ENCODE measurements at regions not wholly inside any gene's neighbourhood (a gene's known extent, or its start where the extent isn't known, plus 50 kb on each side); places are given as distances from the start of the nearest gene placed in this dataset.

DNA sequence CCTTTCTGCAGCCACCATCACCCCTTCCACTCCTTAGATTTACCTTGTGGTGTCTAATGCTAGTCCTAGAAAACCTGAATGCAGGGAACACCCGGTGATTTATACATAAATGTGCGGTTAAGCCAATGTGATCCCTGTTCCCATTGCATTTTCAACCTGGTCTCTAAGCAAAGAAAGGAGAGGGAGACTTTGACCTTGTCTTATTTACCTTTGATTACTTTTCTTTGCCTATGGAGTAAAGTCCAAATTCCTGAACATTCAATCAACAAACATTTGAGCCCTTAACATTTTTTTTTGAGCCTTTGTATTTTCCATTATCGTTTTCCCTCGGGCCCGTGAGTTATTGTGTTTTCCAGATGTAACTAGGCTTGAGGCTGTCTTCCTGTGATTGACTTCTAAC is 233.9 kb downstream of the ZNF248 start:
- 73% methylated on average over 5 of the region's 5 CpGs for WGBS (ENCODE audit: low lambda C conversion rate, missing lambda C conversion rate)
- H3K9me3 ChIP-seq (ENCODE audit: low read depth), result no peaks in the 10 kb centered on the region
- DNase-seq (ENCODE audit: low spot score), result no peak
- no peaks in the 10 kb centered on the region for H3K36me3 ChIP-seq (replicated peaks; ENCODE audit: insufficient read depth, low read depth)
- H3K9me2 ChIP-seq (replicated peaks; ENCODE audit: insufficient read depth), result no peaks in the 10 kb centered on the region
- H3K79me2 ChIP-seq, result no peaks in the 10 kb centered on the region
- no peaks in the 10 kb centered on the region for H3K4me1 ChIP-seq (ENCODE audit: insufficient read depth)
- no peak overlapping the region for H3K4me3 ChIP-seq
- H3K27me3 ChIP-seq, result no peaks in the 10 kb centered on the region
- H4K20me1 ChIP-seq (ENCODE audit: insufficient read depth, poor library complexity, severe bottlenecking), result no peaks in the 10 kb centered on the region
- H3K4me2 ChIP-seq, result no peak overlapping the region
- no peak overlapping the region for H3K27ac ChIP-seq
- H2AFZ ChIP-seq, result no peak overlapping the region
- TF ChIP-seq EZH2phosphoT487 (IDR thresholded peaks at IDR 0.05; ENCODE audit: low read depth, severe bottlenecking, unreplicated experiment) (no peak), EZH2 (IDR thresholded peaks at IDR 0.05; ENCODE audit: borderline replicate concordance) (no peak)
- TF ChIP-seq, protein P1, sequence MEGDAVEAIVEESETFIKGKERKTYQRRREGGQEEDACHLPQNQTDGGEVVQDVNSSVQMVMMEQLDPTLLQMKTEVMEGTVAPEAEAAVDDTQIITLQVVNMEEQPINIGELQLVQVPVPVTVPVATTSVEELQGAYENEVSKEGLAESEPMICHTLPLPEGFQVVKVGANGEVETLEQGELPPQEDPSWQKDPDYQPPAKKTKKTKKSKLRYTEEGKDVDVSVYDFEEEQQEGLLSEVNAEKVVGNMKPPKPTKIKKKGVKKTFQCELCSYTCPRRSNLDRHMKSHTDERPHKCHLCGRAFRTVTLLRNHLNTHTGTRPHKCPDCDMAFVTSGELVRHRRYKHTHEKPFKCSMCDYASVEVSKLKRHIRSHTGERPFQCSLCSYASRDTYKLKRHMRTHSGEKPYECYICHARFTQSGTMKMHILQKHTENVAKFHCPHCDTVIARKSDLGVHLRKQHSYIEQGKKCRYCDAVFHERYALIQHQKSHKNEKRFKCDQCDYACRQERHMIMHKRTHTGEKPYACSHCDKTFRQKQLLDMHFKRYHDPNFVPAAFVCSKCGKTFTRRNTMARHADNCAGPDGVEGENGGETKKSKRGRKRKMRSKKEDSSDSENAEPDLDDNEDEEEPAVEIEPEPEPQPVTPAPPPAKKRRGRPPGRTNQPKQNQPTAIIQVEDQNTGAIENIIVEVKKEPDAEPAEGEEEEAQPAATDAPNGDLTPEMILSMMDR (IDR thresholded peaks at IDR 0.05; ENCODE audit: poor library complexity), result no peak

DNA sequence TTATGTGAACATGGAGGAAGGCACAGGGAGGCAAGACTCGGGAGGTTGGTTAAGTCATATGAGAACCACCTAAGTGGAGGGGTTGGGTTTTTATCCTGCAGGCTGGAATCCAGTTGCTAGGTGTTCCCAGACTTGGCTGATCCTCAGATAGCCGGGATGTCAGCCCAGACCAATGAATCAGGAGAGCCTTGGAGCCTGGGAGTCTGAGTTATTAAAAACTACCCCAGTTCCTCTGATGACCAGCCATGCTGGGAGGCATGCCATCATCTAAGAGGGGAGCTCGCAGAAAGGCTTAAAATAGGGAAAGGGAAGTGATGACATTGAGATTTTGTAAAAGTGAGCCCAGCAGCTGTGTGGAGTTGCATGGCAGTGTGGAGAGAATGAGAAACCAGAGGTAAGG is 238.1 kb downstream of the ZNF248 start:
- H3K36me3 ChIP-seq (replicated peaks; ENCODE audit: insufficient read depth, low read depth), result no peaks in the 10 kb centered on the region
- no peaks in the 10 kb centered on the region for H4K20me1 ChIP-seq (ENCODE audit: insufficient read depth, poor library complexity, severe bottlenecking)
- no peak overlapping the region for H2AFZ ChIP-seq
- no peak overlapping the region for H3K4me3 ChIP-seq
- H3K9me3 ChIP-seq (ENCODE audit: low read depth), result no peaks in the 10 kb centered on the region
- H3K27ac ChIP-seq, result no peak overlapping the region
- no peaks in the 10 kb centered on the region for H3K27me3 ChIP-seq
- H3K79me2 ChIP-seq, result no peaks in the 10 kb centered on the region
- TF ChIP-seq EZH2 (IDR thresholded peaks at IDR 0.05; ENCODE audit: borderline replicate concordance), result no peak
- TF ChIP-seq, protein P1 (IDR thresholded peaks at IDR 0.05; ENCODE audit: poor library complexity), result no peak
- TF ChIP-seq EZH2phosphoT487 (IDR thresholded peaks at IDR 0.05; ENCODE audit: low read depth, severe bottlenecking, unreplicated experiment), result no peak
- no peak for DNase-seq (ENCODE audit: low spot score)
- no peak overlapping the region for H3K4me2 ChIP-seq
- no peaks in the 10 kb centered on the region for H3K4me1 ChIP-seq (ENCODE audit: insufficient read depth)
- H3K9me2 ChIP-seq (replicated peaks; ENCODE audit: insufficient read depth), result no peaks in the 10 kb centered on the region
- whole genome bisulfite sequencing (ENCODE audit: low lambda C conversion rate, missing lambda C conversion rate), result 51% methylated on average over 3 of the region's 3 CpGs

DNA sequence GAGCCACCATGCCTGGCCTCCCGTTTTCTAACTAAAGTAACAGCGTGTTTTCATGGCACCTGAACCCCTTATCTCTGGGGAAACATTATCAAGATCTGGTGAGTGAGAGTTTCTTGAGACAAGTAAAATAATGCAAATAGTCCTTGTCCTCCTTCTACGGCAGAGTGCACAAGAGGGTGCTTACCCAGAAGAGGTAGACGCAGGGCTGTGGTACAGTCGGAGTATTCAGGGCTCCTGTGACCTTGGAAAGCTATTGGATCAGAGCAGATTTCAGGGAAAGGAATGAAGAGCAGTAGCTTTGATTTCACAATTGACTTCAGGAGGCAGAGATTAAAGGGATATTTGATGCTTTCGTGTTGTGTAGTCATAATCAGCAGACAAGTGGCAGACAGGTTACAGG is 269.1 kb downstream of the ZNF248 start:
- Histone ChIP-seq H3K36me3 (replicated peaks; ENCODE audit: insufficient read depth, low read depth) (no peaks in the 10 kb centered on the region), H2AFZ (no peak overlapping the region), H4K20me1 (ENCODE audit: insufficient read depth, poor library complexity, severe bottlenecking) (no peaks in the 10 kb centered on the region), H3K4me2 (no peak overlapping the region), H3K27me3 (no peaks in the 10 kb centered on the region), H3K4me1 (ENCODE audit: insufficient read depth) (no peaks in the 10 kb centered on the region), H3K9me2 (replicated peaks; ENCODE audit: insufficient read depth) (no peaks in the 10 kb centered on the region), H3K4me3 (no peak overlapping the region), H3K79me2 (no peaks in the 10 kb centered on the region), H3K9me3 (ENCODE audit: low read depth) (peaks cover 3% of the 10 kb centered on the region), H3K27ac (no peak overlapping the region)
- WGBS (ENCODE audit: low lambda C conversion rate, missing lambda C conversion rate), result 63% methylated on average over 6 of the region's 6 CpGs
- TF ChIP-seq, protein P1 (IDR thresholded peaks at IDR 0.05; ENCODE audit: poor library complexity), result no peak
- TF ChIP-seq EZH2 (IDR thresholded peaks at IDR 0.05; ENCODE audit: borderline replicate concordance) (no peak), EZH2phosphoT487 (IDR thresholded peaks at IDR 0.05; ENCODE audit: low read depth, severe bottlenecking, unreplicated experiment) (no peak)
- no peak for DNase-seq (ENCODE audit: low spot score)

DNA sequence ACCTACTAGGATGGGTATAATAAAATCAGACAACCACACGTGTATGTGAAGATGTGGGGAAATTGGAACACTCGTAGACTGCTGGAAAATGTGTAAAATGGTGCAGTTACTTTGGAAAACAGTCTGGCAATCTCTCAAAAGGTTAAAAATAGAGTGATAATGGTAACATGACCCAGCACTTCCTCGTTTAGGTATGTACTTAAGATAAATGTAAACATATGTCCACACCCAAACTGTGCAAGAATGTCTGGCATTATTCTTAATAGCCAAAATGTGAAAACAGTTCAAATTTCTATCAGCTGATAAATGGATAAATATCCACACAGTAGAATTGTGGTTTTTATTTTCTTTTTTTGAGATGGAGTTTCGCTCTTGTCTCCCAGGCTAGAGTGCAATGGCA is 272.8 kb downstream of the ZNF248 start:
- TF ChIP-seq EZH2 (IDR thresholded peaks at IDR 0.05; ENCODE audit: borderline replicate concordance) (no peak), EZH2phosphoT487 (IDR thresholded peaks at IDR 0.05; ENCODE audit: low read depth, severe bottlenecking, unreplicated experiment) (no peak)
- TF ChIP-seq, protein P1 (IDR thresholded peaks at IDR 0.05; ENCODE audit: poor library complexity), result no peak
- Histone ChIP-seq H3K27ac (no peak overlapping the region), H3K4me1 (ENCODE audit: insufficient read depth) (no peaks in the 10 kb centered on the region), H3K36me3 (replicated peaks; ENCODE audit: insufficient read depth, low read depth) (no peaks in the 10 kb centered on the region), H3K4me3 (no peak overlapping the region), H3K9me3 (ENCODE audit: low read depth) (peaks cover 3% of the 10 kb centered on the region), H3K4me2 (no peak overlapping the region), H3K9me2 (replicated peaks; ENCODE audit: insufficient read depth) (no peaks in the 10 kb centered on the region), H3K27me3 (no peaks in the 10 kb centered on the region), H2AFZ (no peak overlapping the region), H4K20me1 (ENCODE audit: insufficient read depth, poor library complexity, severe bottlenecking) (no peaks in the 10 kb centered on the region), H3K79me2 (no peaks in the 10 kb centered on the region)
- DNase-seq (ENCODE audit: low spot score), result no peak
- WGBS (ENCODE audit: low lambda C conversion rate, missing lambda C conversion rate), result 36% methylated on average over 4 of the region's 4 CpGs

Data from hepatocyte (in vitro differentiated cells).